ENCODE measurements at regions not wholly inside any gene's neighbourhood (a gene's known extent, or its start where the extent isn't known, plus 50 kb on each side); places are given as distances from the start of the nearest gene placed in this dataset.

DNA sequence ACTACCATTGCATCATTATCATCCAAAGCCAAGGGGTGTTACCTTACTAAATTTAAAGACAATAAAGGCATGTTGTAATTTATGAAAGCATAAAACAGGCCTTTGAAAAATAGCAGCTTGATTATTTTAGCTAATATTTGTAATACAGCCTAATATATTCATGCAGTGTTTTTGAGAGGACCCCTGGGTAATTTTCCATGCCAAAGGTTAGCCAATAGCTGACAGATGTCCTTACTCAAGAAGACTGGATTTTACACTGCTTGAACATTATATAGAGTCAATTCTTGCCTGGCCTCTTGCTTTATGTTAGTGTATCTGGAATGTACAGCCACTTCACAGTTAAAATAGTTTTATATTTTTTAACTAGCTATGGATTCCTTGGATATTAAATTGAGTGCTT, 337.8 kb upstream of the PAPPA start:
- TF ChIP-seq, protein P1, sequence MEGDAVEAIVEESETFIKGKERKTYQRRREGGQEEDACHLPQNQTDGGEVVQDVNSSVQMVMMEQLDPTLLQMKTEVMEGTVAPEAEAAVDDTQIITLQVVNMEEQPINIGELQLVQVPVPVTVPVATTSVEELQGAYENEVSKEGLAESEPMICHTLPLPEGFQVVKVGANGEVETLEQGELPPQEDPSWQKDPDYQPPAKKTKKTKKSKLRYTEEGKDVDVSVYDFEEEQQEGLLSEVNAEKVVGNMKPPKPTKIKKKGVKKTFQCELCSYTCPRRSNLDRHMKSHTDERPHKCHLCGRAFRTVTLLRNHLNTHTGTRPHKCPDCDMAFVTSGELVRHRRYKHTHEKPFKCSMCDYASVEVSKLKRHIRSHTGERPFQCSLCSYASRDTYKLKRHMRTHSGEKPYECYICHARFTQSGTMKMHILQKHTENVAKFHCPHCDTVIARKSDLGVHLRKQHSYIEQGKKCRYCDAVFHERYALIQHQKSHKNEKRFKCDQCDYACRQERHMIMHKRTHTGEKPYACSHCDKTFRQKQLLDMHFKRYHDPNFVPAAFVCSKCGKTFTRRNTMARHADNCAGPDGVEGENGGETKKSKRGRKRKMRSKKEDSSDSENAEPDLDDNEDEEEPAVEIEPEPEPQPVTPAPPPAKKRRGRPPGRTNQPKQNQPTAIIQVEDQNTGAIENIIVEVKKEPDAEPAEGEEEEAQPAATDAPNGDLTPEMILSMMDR (IDR thresholded peaks at IDR 0.05) = no peak
- TF ChIP-seq POLR2A (IDR thresholded peaks at IDR 0.05) (no peak), POLR2AphosphoS5 (IDR thresholded peaks at IDR 0.05) (no peak), EP300 (IDR thresholded peaks at IDR 0.05) (no peak)
